Ectodermal cell (in vitro differentiated cells): ENCODE measurements at regions not wholly inside any gene's neighbourhood (a gene's known extent, or its start where the extent isn't known, plus 50 kb on each side); places are given as distances from the start of the nearest gene placed in this dataset.

Experiments used
- H3K27ac ChIP-seq: 2 replicates; pipeline ENCODE4 v1.7.0; 2013; ENCODE audit warnings: mild to moderate bottlenecking, low read depth, low read length; ENCODE audit not compliant: insufficient read depth, poor library complexity, severe bottlenecking
- H3K27me3 ChIP-seq: 2 replicates; pipeline ENCODE4 v1.7.0; 2013; ENCODE audit warnings: mild to moderate bottlenecking, low read length; ENCODE audit not compliant: insufficient read depth, control insufficient read depth, poor library complexity, severe bottlenecking
- H3K36me3 ChIP-seq: one replicate; pipeline ENCODE4 v1.7.0; 2013; ENCODE audit warnings: low read length; ENCODE audit not compliant: control insufficient read depth, insufficient read depth
- H3K4me1 ChIP-seq: one replicate; pipeline ENCODE4 v1.7.0; 2013; ENCODE audit warnings: low read length; ENCODE audit not compliant: control insufficient read depth, insufficient read depth
- H3K4me3 ChIP-seq: 2 replicates; pipeline ENCODE4 v1.7.0; 2013; ENCODE audit warnings: low read depth, low read length, control low read depth; ENCODE audit not compliant: insufficient read depth
- H3K9me3 ChIP-seq: 2 replicates; pipeline ENCODE4 v1.7.0; 2013; ENCODE audit warnings: mild to moderate bottlenecking, low read length, moderate library complexity; ENCODE audit not compliant: control insufficient read depth
- WGBS, 2 experiments: methylation state at CpG; one replicate each; pipeline ENCODE4 v1.1.7; 2013; ENCODE audit warnings: missing lambda C conversion rate in 2 of 2; 5-methylcytosine and 5-hydroxymethylcytosine counted together

DNA sequence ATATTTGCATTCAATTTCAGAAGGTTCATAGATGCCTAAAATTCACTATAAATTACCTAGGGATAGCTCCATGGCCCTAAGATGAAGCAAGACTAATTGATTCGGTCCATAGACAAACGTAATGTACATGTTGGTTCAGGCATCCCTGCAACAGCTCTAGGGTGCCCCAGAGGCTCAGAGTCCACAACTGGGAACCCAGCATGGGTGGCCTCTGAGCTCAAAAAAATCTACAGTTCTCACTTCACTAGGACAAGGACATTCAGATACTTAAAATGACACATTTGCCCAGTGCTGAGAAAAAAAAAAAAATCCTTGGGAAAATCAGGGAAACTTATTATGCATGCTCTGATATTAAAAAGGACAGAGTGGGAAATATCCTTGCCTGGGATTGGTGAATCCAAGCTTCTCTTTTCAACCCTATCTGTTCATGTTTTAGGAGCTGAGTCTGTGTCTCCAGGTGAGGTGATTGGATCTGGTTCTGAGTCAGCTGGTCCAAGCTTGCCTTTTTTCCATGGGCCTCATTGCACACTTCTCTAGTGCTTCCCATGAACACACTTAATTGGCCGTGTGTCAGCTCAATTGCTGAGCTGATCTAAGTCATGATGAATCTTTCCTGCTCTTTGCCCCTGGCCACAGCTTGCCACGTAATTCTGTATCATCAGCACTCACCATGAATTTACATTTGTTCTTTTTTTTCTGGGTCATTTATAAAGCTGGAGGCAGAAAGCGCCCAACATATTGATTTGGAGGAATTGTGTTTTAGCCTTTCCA lies 116.3 kb upstream of the RCN1 start:
- Histone ChIP-seq H3K36me3 (no peaks in the 10 kb centered on the region), H3K4me3 (no peak overlapping the region), H3K9me3 (no peaks in the 10 kb centered on the region), H3K27me3 (no peaks in the 10 kb centered on the region), H3K27ac (no peak overlapping the region), H3K4me1 (no peaks in the 10 kb centered on the region)
- 91 to 94% methylated on average over 3 to 5 of the region's 5 CpGs for WGBS, 2 experiments

DNA sequence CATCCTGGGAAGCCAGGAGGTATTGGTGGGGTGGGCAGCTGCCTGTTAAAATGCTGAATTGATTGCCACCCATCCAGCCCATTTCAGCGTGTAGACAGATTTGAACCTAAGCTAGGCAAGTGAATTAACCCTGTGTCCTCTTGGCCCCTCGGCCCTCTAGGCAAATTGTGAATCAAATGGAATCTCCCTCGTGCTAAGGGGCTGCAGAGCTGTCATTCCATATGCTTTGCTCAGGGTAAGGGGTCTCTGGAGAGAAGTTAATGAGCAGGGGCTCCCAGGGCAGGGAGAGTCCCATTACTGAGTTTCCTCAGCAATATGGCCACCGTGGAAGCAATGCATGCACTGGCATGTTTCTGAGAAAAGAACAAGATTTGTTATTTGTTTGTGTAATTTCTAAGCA lies 117.7 kb upstream of the RCN1 start:
- Histone ChIP-seq H3K4me1 (no peaks in the 10 kb centered on the region), H3K27ac (no peak overlapping the region), H3K4me3 (no peak overlapping the region), H3K27me3 (no peaks in the 10 kb centered on the region), H3K9me3 (no peaks in the 10 kb centered on the region), H3K36me3 (no peaks in the 10 kb centered on the region)
- 88 to 91% methylated on average over 4 of the region's 4 CpGs for WGBS, 2 experiments

DNA sequence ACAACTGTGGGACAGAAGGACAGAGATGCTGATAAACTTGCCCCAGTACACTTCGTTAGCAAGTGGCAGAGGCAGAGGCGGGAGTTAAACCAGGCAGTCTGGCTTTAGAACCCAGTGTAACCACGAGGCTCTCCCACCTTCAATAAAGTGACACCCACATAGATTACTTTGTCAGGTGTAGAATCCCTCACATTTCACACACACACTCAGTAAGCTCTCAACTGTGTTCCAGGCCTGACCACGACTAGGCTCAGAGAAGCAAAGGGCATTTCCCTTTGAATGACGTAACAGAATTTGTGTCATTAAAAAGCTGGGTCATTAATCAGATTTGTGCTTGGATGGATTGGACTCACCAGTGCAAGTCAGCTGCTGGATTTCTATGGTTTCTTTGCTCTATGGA lies 118.3 kb upstream of the RCN1 start:
- Histone ChIP-seq H3K36me3 (no peaks in the 10 kb centered on the region), H3K9me3 (no peaks in the 10 kb centered on the region), H3K4me1 (no peaks in the 10 kb centered on the region), H3K4me3 (no peak overlapping the region), H3K27me3 (no peaks in the 10 kb centered on the region), H3K27ac (no peak overlapping the region)
- WGBS, 2 experiments, result 93 to 95% methylated on average over 5 of the region's 5 CpGs

DNA sequence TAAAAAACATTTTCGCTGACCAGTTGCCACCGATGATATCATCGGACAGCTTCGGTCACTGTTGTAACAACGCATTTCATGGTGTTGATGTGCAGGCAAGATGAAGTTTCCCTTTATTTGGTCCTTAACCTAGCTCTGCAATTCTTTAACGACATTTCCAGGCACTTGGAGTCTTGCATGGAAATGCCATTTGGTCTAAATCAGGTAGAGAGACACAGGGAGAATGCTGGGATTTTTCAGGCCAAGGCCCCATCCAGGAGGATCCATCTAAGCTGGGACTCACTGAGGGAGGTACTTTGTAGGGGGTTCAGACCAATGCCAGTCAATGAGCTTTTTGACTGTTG lies 121.5 kb upstream of the RCN1 start:
- H3K9me3 ChIP-seq, result no peaks in the 10 kb centered on the region
- no peaks in the 10 kb centered on the region for H3K36me3 ChIP-seq
- H3K4me1 ChIP-seq, result no peaks in the 10 kb centered on the region
- H3K27ac ChIP-seq, result no peak overlapping the region
- no peaks in the 10 kb centered on the region for H3K27me3 ChIP-seq
- 94 to 97% methylated on average over 6 of the region's 6 CpGs for WGBS, 2 experiments
- H3K4me3 ChIP-seq, result no peak overlapping the region

DNA sequence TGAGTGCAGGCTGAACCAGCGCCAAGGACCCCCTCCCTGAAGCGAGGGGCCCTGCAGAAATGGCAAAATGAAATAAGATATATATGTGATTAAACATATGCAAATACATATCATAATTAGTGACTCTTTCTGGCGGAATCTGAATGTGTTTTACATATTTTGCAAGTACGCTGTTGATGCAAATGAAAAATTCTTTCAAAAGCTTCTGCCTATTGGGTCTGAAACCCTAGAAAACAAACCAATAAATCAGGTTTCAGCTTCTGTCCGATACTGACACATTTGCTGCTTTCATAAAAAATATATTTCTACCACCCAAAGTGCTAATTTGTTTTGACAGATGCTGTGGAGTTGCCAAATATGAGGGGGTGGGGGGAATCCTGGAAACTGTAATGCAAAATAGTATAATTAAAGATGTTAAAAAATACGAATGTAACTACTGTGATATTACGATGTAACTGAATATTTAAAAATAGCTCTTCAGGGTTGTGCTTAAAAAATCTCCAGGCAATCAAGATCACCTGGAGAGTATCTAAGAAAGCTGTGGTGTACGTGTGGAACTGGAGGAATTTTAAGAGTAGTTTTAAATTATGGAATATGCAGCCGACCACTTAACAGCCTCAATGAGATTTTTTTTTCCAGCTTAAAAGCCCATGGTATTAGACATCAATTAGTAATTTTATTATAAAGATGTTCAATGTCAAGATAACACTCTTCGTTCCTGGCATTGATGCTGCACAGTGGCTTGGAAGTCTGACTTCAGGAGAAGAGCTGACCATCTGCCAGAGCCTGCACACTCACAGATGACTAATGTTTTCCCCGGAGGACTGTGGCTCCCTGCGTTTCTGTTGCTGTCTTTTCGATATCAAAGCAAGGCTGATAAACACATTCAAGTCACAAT lies 122.2 kb upstream of the RCN1 start:
- H3K27ac ChIP-seq, result no peak overlapping the region
- no peaks in the 10 kb centered on the region for H3K4me1 ChIP-seq
- no peak overlapping the region for H3K4me3 ChIP-seq
- H3K36me3 ChIP-seq, result no peaks in the 10 kb centered on the region
- no peaks in the 10 kb centered on the region for H3K9me3 ChIP-seq
- no peaks in the 10 kb centered on the region for H3K27me3 ChIP-seq
- 95 to 96% methylated on average over 12 to 13 of the region's 13 CpGs for WGBS, 2 experiments

DNA sequence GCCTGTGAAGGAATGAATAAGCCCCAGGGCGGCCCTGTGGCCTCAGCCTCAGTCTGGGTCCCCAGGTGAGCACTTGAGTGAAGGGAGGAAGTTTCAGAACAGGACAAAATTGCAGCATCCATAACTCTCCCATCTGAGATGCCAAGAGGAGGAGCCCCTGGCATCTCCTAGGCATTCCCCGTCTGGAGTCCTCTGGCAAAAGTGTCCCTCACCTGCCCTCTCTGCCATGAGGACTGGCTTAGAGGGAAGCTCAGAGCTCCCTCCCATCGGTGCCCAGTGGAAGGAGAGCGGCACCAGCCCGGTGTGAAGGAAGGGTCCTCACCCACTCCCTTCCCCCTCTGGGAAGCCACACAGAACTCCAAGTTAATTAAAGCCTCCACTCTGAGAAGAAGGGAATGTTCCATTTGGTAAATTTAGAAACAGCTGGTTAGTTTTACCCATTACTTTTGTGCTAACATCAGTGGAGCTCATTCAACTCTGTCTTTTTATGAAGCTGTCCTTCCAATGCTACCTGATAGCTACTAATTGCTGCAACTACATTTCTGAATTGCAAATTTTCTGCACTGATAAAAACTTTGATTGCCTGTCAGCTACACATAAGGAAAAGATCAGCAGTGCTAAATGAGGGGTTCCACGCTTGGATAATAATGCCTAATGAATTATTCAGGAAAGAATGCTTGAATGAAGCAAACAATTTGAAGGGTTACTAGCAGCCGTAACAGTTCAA lies 123.3 kb upstream of the RCN1 start:
- H3K4me3 ChIP-seq, result no peak overlapping the region
- H3K4me1 ChIP-seq, result no peaks in the 10 kb centered on the region
- H3K36me3 ChIP-seq, result no peaks in the 10 kb centered on the region
- no peak overlapping the region for H3K27ac ChIP-seq
- WGBS, 2 experiments, result 90 to 91% methylated on average over 6 to 7 of the region's 7 CpGs
- no peaks in the 10 kb centered on the region for H3K27me3 ChIP-seq
- H3K9me3 ChIP-seq, result no peaks in the 10 kb centered on the region

DNA sequence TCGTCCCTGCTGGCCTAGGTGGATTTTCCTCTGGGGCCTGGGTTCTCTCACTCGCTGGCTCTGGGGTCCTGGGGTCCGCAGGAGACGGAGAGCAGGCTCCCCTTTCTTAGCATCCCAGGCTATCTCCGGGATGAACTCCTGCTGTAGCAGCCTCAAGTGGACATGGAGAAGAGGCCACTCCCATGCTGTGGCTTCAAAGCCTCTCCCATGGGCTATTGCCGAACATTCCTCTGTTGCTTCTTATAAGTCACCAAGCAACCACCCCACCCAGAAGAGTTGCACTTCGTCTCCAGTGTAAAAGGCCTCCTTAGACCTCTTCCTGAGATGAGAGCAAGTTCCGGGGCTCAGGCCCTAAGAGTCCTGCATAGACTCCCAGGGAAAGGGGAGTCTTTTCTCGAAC lies 124.0 kb upstream of the RCN1 start:
- H3K27ac ChIP-seq, result no peak overlapping the region
- no peaks in the 10 kb centered on the region for H3K36me3 ChIP-seq
- 88 to 93% methylated on average over 9 of the region's 9 CpGs for WGBS, 2 experiments
- no peak overlapping the region for H3K4me3 ChIP-seq
- no peaks in the 10 kb centered on the region for H3K9me3 ChIP-seq
- no peaks in the 10 kb centered on the region for H3K4me1 ChIP-seq
- no peaks in the 10 kb centered on the region for H3K27me3 ChIP-seq

DNA sequence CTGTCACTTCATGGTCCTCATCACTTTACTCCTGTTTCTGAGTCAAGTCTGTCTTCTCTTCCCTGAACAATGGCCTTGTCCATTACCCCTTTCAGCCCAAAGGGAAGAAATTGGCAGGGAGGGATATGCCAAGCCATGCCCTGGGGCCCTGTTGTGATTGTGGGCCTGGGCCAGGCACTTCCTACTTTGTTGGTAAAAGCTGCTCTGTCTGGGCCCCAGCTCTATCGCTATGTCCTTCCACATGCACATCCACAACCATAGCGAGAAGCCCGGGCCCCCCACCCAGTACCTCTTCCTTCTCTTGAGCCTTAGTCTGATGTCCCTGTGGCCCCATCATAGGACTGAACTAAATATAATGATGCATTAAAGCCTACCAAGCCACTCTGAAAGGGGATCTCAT lies 126.7 kb upstream of the RCN1 start:
- Histone ChIP-seq H3K27ac (no peak overlapping the region), H3K27me3 (no peaks in the 10 kb centered on the region), H3K9me3 (no peaks in the 10 kb centered on the region), H3K4me1 (no peaks in the 10 kb centered on the region), H3K4me3 (no peak overlapping the region), H3K36me3 (no peaks in the 10 kb centered on the region)
- 61 to 67% methylated on average over 3 of the region's 3 CpGs for WGBS, 2 experiments

DNA sequence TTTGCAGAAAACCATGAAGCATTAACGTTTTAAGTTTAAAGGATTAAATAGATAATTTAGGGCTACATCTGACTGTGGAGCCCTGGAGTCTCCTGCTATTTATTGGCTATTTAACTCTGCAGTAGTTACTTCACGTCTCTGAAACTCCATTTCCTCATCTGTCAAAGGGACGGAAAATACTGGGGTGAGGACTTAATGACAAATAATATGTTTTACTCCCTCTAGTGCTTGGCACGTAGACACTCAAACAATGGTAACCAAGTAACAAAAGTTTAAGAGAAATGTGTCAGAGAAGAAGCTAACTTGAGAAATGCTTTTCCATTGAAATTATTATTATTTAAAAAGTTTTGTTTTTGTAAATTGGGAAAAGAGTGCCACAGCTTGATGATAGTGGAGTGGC lies 130.7 kb upstream of the RCN1 start:
- 82 to 90% methylated on average over 1 to 4 of the region's 4 CpGs for WGBS, 2 experiments
- Histone ChIP-seq H3K36me3 (no peaks in the 10 kb centered on the region), H3K27ac (no peak overlapping the region), H3K9me3 (no peaks in the 10 kb centered on the region), H3K27me3 (no peaks in the 10 kb centered on the region), H3K4me1 (no peaks in the 10 kb centered on the region), H3K4me3 (no peak overlapping the region)

DNA sequence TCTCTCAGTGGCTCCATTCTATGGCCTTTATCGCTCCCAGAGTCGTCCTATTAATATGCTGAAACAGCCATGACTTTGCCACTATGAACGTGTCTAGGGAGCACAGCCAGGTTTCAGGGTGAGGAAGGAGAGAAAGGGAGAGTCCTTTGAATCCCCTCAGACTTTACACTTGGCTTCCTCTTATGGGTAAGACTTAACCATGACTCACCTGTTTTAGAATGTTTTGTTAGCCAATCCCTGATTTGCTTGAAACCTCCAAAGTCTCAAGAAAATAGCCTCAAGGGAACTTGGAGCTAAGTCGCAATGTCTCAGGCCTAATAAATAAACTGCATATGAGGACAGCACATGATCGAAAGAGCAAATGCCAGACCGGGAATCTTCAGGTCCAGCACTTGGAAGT lies 131.2 kb upstream of the RCN1 start:
- Histone ChIP-seq H3K27ac (no peak overlapping the region), H3K27me3 (no peaks in the 10 kb centered on the region), H3K4me1 (no peaks in the 10 kb centered on the region), H3K9me3 (no peaks in the 10 kb centered on the region), H3K4me3 (no peak overlapping the region), H3K36me3 (no peaks in the 10 kb centered on the region)
- 77 to 82% methylated on average over 6 of the region's 6 CpGs for WGBS, 2 experiments
